ENCODE measurements at regions not wholly inside any gene's neighbourhood (a gene's known extent, or its start where the extent isn't known, plus 50 kb on each side); places are given as distances from the start of the nearest gene placed in this dataset.

DNA sequence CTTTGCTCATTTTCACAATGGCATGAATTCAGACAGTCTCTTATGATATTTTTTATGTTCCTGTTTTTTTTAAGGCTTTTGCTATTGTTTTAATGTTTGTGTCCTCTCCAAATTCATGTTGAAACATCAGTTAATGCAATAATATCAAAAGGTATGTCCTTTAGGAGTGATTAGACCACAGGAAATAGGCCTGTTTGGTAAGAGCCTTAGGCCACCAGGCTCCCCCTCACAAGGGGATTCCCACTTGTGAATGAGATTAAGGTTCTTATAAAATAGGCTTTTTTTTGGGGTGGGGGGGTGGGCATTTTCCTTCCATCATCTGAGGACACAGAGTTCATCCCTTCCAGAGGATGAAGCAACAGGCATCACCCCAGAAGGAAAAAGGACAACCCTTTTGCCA is 2074.2 kb upstream of the C9orf72 start:
- DNase-seq = no peak

DNA sequence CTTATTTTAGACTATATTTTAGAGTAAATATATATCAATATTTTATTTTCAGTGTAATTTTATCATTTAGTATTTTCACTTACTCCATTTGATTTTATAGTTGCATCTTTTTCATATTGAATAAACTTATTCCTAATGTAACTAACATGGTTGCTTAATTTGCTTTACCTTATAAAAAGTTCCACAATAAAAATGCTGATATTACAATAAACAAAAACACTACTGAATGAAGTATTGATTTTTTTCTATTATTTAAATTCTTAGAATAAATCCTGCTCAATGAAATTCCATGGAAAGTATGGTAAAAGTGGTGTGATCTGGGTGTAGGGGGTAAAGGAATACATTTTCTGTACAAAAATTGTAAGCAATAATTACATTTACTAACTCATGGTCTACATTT is 2074.9 kb upstream of the C9orf72 start:
- DNase-seq = no peak

DNA sequence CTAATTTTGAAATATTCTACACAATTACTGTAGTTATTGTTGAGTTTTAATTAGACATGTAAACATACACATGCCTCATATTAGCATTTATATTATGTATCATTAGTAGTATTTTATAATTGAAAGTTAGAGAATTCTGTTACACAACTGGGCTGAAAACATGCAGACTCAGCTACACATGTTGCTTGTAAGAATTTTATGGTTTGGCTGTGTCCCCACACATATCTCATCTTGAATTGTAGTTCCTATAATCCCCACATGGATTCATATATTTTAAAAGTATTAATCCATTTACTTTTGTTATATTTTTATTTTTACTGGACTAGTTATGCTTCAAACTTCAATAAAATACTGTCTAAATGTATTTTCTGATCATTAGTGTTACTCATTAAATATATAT is 2075.3 kb upstream of the C9orf72 start:
- no peak for DNase-seq

DNA sequence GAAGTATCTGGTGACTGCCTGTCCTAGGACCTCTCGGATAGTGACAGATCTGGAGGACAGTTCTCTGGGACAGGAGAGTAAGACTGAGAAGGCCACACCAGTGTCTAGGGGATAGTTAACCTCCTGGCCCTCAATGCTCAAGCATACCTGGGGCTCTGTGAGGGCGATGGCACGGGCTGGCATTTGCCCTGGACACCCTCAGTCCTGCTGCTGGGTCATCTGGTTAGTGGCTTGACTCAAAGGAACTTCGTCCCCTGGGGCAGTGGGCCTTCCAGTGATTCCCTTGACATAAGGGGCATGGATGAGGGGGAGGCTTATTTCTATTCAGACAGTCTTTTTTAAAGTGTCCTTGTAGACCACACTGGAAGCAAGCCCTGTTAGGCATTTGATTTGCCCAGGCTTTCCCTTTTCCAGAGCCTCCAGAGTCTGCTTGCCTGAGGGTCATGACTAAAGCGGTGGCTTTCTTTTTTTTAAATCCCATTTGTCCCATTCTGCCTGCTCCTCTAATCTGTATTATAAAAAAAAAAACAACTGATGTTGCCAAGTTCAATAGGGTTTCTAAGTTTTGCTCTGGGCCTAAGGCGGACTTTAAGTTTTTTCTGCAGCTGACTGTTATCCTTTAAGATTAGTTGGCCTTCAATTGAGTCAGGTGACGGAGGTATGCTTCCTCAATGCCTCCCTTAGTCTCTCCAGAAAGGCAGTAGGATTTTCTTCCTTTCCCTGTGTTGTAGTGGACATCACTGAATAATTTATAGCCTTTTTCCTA is 2083.5 kb upstream of the C9orf72 start:
- no peak for DNase-seq

DNA sequence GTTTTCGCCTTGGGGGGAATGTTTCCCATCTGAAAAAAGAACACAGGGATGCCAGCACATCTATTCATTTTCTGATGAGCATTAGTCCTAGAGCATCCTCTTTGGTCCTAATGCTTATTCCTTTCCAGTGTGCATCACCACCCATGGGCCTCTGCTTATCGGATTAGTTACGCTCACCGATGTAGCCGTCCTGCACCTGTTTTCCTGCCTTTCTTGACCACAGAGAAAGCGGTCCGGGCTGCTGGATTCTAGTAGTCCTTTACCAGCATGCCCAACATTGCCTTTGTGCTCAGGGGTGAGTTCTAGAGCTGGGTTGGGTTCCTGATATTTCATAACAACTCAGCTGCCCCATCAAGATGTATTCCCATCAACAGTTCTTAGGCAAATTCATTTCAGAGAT is 2084.5 kb upstream of the C9orf72 start:
- no peak for DNase-seq

DNA sequence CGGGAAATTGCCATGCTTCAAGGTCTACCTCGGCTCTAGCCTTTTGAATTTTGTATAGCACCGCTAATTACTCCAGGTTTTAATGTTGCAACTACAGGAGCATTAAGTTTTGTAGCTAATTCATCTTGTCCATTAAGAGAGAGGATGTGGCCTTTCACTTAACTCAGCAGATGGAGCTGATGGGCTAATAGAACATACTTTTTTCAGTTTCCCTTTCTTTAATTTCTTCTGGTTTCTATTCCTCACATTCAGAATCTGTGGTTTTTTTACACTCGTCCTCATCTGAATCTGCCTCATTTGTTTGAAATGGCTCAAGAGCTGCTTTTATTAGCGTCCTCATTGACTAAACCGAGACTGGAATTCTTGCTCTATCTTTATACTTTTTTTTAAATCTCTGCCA is 2085.7 kb upstream of the C9orf72 start:
- DNase-seq = no peak

DNA sequence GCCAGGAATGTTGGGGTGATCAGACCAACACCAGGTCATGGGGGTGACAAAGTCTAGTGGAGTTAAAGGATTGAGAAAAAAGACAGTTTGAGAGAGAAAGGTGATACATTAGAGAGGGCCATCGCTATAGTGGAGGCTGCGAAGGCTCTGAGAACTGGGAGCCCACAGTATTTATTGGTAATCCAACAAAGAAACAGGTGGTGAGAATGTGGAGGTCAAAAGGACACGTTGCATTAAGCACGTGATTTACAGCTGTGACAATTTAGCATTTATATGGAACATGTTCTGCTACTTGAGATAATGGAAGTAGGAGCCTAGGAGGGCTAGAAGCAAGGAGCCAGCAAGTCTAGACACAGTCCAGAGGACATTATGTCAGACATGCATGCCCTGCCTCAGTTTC is 2086.5 kb upstream of the C9orf72 start:
- no peak for DNase-seq

DNA sequence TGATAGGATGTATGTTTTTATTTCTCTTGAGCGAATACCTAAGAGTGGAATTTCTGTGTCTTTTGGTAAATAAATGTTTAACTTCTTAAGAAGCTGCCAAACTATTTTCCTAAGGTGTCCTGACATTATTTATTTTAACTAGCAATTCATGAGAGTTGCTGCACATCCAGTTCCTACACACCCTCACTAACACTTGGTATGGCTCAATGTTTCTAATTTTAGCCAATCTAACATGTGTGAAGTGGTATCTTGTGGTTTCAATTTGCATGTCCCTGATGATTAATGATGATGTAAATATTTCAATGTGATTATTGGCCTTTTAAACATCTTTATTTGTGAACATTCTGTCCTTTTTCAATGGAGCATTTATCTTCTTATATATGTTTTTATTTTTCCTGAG is 2095.5 kb upstream of the C9orf72 start:
- no peak for DNase-seq

DNA sequence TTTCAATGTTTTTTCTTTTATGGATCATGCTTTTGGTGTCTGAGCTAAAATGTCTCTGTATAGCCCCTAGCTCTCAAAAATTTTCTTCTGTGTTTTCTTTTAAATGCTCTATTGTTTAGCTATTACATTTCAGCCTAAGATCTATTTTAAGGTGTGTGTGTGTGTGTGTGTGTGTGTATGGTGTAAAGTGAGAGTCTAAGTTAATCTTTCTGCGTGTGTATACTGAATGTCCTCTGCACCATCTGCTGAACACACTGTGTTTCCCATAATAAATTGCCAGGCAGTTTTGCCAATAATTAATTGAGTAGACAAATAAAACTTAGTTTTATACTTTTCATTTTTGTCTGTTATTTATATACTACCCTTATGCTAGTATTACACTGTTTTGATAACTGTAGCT is 2096.3 kb upstream of the C9orf72 start:
- DNase-seq = no peak

DNA sequence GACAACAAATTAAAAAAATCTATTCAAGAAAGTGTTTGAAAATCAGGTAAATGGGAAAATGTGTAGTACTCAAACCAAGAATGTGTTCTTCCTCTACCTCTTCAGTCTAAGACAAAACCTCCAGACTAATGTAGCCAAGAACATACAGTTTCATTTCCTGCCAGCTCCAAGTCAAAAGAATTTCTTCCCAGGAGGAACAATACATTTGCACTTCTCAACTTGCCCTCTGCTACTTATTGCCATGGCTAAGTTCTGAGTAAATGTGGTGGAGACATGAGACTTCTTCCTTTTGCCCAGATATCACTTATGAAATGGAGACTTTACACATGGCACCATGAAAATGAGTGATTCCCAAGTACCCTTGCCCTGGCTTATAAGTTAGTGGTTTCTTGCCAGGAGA is 2112.2 kb upstream of the C9orf72 start:
- no peak for DNase-seq

DNA sequence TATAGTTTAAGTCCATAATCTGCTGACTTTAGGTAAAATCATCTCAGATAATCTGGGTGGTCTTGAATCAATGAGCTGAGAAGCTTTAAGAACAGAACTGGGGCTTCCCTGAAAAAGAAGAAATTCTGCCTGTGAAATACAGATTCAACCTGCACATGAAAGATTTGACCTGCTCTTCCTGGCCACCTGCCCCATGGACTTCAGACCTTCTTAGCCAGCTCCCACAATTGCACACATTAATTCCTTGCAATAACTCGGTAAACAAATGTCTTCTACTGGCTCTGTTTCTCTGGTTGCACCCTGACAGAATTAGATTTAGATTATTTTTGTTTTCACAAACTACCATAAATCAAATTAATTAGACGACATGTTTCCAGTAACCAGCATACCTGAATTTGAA is 2117.9 kb upstream of the C9orf72 start:
- no peak for DNase-seq

DNA sequence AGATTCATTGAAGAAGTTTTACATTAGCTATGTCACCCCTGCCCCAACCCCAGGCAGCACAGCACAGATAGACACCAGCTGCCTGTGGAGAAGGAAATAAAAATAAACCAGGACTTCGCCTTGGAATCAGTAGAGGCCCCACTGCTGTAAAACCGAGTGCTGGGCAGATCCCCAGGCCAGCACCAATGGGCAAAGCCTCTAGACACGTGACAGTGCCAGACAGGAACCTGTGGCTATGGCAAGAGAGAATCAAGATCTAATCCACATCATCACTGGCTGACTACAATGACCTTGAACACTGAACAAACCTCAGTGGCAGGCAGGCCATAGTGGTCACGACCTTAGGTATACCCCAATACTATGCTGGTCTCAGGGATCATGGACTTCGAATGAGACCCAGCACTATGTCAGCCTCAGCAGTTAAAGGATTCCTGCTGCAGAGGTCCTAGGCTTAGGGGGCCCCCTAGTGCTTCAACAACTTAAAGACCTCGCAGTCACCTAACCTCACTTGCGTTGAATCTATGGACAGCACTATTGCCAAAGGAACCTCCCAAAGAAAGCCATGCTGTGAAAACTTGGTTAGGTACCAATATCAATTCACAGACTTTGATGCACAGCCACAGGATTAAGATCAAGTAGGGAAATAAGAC is 2118.6 kb upstream of the C9orf72 start:
- peak in 3 of 58 donors; percentile 0 to 3 (median 2) for DNase-seq

DNA sequence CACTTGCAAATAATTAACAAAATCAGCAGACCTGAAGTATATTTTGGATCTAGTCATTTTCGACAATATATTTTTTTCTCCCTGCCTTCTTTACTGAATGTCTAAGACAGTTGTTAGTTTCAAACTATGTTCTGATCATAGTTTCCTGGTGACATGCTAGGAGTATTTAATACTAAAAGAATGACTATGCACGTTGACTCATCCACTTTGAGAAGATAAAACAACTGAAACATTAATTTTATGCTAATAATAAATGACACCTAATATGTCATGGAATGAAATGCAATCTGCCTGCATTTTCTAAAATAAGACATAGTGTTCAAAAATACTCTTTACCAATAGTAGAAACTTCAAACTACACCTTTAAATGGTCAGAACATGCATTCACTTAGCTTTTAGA is 2123.7 kb upstream of the C9orf72 start:
- DNase-seq = no peak

DNA sequence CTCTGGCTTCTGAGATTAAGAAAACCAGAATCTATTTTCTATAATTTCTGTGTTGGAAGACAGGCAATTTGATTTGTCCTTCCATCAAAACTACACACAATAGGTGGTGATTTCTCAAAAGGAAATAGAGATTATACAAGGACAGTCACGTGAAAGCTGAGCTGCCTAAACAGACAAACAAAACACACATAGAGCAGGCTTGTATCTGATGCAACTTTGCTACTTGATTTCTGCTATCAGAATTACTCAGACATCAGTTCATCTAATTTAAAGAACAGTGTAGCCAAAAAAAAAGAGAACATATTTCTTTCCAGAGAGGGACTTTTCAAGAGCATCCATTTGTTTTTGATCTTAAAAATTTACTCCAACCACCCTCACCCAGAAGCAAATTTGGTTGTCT is 2128.3 kb upstream of the C9orf72 start:
- DNase-seq = no peak

DNA sequence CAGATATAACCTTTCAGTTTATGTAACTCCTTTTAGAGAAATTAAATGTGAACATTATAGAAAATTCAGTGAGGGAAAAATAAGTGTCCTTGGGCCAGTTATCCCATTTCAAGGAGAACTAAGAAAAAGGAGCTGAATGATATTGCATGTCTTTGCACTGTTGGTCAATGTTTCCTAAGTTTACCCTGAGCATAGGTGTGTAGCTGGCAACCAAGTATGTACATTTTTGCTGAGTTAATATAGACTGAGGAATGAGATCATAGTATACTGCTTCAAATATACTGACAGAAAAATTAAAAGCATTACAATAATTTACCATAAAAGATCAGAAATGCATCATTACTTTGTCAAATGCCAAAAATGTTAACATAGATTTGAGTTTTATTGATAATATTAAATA is 2128.7 kb upstream of the C9orf72 start:
- DNase-seq = no peak

DNA sequence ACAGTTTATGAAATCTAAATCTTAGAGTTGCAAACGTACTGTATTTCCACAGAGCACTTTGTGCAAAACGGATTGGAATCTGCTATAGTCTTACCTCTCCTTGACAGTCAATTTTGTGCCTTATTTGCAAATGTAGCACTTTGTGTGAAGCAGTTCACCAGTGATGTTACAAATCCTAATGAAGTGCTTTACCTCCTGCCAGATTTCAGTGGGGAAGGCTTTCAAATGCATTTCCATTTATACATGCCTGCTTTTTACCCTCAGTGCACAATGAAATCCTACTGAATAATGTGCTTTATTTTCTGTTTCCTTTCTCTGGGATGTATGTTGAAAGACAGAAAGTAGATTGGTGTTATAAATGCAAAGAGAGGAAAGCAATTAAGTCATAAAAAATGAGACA is 2141.6 kb upstream of the C9orf72 start:
- no peak for DNase-seq

DNA sequence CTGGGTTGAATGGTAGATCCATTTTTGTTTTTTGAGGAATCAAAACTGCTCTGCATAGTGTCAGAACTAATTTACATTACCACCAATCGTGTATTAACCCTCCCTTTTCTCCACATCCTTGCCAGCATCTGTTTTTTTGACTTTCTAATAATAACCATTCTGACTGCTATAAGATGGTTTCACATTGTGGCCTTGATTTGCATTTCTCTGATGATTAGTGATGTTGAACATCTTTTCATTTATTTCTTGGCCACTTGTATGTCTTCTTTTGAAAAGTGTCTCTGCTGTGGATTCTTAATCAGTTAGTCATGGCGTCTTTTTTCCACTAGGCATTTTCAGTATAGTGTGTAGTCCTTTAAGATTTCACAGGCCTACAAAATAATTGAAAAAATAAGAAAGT is 2144.3 kb upstream of the C9orf72 start:
- DNase-seq = no peak

DNA sequence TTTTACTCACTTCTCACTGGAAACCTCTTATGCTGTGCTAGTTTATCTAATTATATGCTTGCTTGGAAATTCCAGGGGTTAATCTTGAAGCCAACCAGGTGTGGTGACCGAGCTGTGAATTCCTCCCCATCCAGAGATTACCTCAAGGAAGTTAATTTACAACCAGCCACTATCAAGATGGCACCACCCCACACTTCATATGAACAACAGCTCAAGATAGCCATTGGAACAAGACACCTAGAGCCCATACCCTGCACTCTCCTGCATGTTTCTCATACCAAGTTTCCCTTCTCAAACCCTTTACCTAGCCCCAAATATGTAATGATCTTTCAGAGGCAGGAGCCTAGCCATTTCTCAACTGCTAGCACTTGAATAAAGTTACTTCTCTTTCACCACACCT is 2156.9 kb upstream of the C9orf72 start:
- DNase-seq = no peak

DNA sequence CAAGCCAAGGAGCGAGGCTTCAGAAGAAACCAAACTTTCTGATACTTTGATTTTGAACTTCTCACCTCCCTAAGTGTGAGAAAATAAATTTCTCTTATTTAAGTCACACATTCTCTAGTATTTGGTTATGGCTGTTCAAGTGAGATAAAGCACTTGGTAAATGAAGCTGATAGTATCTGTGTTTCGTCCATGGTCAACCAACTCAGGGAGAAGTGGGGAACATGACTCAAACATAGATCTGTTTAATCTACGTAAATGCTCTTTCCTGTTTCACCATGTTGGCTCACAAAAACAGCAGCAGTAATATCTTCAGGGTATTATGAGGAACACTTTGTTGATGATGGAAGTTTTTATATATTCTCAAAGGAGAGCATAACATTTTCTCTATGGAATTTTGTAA is 2167.2 kb upstream of the C9orf72 start:
- DNase-seq = no peak

DNA sequence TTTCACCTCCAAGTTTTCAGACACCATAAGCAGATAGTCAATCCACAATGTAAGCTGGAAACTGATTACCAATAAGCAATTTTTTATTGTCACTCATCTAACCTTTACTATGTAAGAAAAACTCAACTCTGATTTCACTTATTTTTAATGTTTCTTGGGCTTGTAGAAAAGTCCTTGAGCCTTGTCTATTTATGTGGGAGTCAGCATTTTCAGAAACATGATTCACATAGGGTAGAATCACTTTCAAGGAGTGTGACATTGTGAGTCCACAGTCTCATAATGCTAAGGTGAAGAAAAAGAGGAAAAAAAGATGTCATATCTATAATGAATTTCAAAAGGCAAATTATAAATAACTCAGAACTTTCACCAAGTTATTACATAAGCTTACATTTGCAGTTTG is 2167.9 kb upstream of the C9orf72 start:
- no peak for DNase-seq

DNA sequence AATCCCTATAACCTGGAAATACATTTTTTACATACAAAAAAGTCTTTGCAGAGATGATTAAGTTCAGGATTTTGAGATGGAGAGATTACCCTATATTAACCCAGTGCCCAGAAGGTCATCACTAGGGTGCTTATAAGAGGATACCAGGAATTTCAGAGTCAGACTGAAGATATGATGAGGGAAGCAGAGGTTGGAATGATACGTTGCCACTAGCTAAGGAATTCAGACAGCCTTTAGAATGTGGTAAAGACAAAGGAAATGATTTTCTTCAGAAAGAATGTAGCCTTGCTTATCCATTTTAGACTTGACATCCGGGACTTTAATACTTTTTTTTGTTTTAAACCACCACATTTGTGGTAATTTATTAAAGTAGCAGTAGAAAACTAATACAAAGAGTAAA is 2176.8 kb upstream of the C9orf72 start:
- DNase-seq = no peak

DNA sequence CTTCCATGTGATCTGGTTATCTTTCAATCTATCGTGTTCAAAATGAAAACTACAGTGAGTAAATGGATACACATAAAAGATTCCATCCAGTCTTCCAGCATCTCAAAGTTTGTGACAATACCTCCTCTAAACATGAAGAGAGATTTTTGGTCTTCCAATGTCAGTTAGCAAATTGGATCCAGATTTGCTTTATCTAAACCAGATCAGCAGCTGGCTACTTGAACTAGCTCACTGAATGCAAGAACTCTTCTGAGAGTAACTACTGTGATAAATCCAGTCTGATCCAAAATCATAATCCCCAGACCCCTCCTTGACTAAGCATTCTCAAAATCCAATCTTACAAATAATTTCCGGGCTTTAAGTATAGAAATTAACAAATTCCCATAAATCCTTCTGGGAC is 2177.9 kb upstream of the C9orf72 start:
- DNase-seq = no peak

DNA sequence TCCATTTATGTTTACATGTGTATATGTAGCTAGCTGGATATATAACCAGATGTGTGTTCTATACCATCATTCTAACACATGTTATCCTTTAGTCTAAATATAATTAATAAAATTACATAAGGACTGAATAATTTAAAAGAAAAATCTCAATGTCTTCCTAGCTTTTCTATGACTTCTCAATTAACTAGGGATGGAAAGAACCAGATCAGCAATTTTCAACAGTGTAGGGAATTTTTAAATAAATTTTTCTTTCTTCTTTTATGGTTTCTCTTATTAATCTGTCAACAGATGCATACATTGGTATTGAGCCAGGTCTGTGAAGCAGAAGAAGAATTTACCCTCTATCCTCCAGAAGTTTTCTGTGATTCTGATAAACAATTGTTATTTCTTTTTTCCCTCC is 2180.4 kb upstream of the C9orf72 start:
- no peak for DNase-seq

DNA sequence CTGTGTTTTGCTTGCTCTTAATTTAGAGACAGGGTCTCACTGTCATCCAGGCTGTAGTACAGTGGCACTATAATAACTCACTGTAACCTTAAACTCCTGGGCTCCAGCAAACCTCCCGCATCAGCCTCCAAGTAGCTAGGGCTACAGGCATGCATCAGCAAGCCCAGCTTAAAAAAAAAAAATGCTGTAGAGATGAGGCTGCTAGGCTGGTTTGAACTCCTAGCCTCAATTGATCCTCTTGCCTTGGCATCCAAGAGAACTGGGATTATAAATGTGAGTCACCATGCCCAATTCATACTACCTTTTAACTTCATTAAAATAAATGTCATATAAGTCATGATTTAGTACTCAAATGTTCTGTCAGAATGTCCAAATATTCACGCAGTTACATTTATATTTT is 2195.7 kb upstream of the C9orf72 start:
- DNase-seq = no peak
